Esophagus squamous epithelium (tissue), 5 donors: ENCODE measurements at regions not wholly inside any gene's neighbourhood (a gene's known extent, or its start where the extent isn't known, plus 50 kb on each side); places are given as distances from the start of the nearest gene placed in this dataset.

Experiments used
- DNase-seq: peaks from one replicate; lab custom pipeline; 2025; lab: John Stamatoyannopoulos, UW
- H3K27ac ChIP-seq, 4 donors: fragments of 200-600 bp; sonication (generic); one replicate each; pipeline ENCODE4 v1.5.1; 2016 to 2019; ENCODE audit warnings: mild to moderate bottlenecking in 1 of 4
- H3K27me3 ChIP-seq, 4 donors: fragments of 200-600 bp; sonication (generic); 1 replicate in 3 of 4; 2 replicates in 1 of 4; pipeline versions ENCODE4 v1.5.1 to v1.6.0; 2017 to 2021; ENCODE audit warnings: antibody characterized with exemption in 1 of 4
- H3K36me3 ChIP-seq, 3 donors: fragments of 200-600 bp; sonication (generic); one replicate each; pipeline ENCODE4 v1.5.1; 2016 to 2019
- H3K4me1 ChIP-seq, 3 donors: fragments of 200-600 bp; sonication (generic); one replicate each; pipeline ENCODE4 v1.5.1; 2017 to 2019
- H3K4me3 ChIP-seq, 4 donors: fragments of 200-600 bp; sonication (generic); 1 replicate in 3 of 4; 2 replicates in 1 of 4; pipeline ENCODE4 v1.5.1; 2016 to 2019; ENCODE audit warnings: mild to moderate bottlenecking in 2 of 4, moderate library complexity in 1 of 4
- H3K9me3 ChIP-seq, 3 donors: fragments of 200-600 bp; sonication (generic); one replicate each; pipeline ENCODE4 v1.5.1; 2016 to 2019
- POLR2A ChIP-seq, 4 donors: fragments of 450-650 bp; IDR thresholded peaks; one replicate each; pipeline ENCODE4 v1.6.1; 2017; ENCODE audit warnings: antibody characterized with exemption in 4 of 4, mild to moderate bottlenecking in 4 of 4, moderate library complexity in 3 of 4
- WGBS, 2 donors: methylation state at CpG; one replicate each; pipeline ENCODE4 v1.1.5; 2018; 5-methylcytosine and 5-hydroxymethylcytosine counted together
- intact Hi-C: fragments of 100-400 bp; cut with DNase I; formaldehyde crosslinking; loops from one replicate; pipeline ENCODE4 v1.15.0; 2022
- TF ChIP-seq, protein P1 (sequence below), 6 experiments: fragments of 450-650 bp in 4 of 6; fragments of 200-600 bp in 2 of 6; sonication (generic) in 2 of 6; IDR thresholded peaks; one replicate each; pipeline ENCODE4 v1.5.1; 2016 to 2019; ENCODE audit warnings: antibody characterized with exemption in 6 of 6, mild to moderate bottlenecking in 4 of 6, moderate library complexity in 4 of 6
- donor health status: DM: yes; HTN: yes; CAD: no.

DNA sequence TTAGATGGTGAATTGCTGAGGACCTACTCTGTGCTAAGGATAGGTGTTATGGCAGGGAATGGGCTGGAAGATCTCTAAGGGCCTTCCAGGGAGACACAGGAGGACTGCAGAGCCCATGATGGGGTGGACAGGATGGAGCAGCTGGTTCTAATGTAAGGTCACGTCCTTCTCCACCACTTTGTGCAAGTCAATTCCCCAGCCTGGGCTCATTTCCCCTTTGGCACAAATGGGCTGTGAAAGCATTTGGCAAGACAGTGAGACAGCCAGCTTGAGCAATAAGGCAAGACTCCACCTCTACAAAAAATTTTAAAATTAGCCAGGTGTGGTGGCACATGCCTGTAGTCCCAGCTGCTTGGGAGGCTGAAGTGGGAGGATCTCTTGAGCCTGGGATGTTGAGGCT, 81.4 kb upstream of the THY1 start:
- WGBS, 2 donors = 50 to 67% methylated on average over 1 of the region's 1 CpG
- H3K27me3 ChIP-seq = peaks cover 0 to 14% (median 0%) of the 10 kb centered on the region in 4 donors
- intact Hi-C loops = no loop called here

DNA sequence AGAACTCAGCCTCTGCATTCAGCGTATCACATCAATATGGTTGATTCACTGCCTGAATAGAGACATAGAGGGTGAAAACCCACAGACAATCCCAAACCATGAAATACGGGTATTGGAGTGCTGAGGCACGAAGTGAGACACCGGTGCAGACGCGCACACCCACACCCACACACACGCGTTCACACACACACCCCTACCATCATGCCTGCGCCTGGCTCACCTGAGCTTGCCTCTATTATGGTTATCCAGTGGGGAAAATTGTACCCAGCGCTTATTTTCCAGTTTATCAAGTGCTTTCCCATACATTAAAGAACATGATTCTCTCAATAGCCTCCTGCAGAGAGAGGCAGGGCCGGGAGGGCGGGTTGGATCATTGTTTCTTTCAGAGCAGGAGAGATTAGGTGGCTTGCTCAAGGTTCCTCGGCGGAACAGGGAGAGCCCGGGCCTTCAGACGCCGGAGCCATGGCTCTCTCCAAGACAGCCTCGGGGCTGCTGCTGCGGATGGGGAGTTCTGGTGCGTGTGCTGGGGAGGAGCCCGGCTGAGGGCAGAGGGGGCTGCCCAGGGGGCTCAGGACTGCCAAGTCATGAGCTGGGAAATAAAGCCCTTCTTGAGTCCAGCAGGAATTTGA, 78.9 kb upstream of the THY1 start:
- no peaks in the 10 kb centered on the region for H3K36me3 ChIP-seq
- DNase-seq = no peak
- H3K4me1 ChIP-seq = peaks cover 0 to 5% (median 0%) of the 10 kb centered on the region in 3 donors
- H3K27me3 ChIP-seq = peaks cover 0 to 38% (median 0%) of the 10 kb centered on the region in 4 donors
- H3K9me3 ChIP-seq = no peaks in the 10 kb centered on the region
- WGBS, 2 donors = 60 to 75% methylated on average over 11 to 12 of the region's 21 CpGs
- H3K4me3 ChIP-seq = no peak overlapping the region
- no peak for TF ChIP-seq POLR2A (IDR thresholded peaks at IDR 0.05)
- TF ChIP-seq, protein P1, sequence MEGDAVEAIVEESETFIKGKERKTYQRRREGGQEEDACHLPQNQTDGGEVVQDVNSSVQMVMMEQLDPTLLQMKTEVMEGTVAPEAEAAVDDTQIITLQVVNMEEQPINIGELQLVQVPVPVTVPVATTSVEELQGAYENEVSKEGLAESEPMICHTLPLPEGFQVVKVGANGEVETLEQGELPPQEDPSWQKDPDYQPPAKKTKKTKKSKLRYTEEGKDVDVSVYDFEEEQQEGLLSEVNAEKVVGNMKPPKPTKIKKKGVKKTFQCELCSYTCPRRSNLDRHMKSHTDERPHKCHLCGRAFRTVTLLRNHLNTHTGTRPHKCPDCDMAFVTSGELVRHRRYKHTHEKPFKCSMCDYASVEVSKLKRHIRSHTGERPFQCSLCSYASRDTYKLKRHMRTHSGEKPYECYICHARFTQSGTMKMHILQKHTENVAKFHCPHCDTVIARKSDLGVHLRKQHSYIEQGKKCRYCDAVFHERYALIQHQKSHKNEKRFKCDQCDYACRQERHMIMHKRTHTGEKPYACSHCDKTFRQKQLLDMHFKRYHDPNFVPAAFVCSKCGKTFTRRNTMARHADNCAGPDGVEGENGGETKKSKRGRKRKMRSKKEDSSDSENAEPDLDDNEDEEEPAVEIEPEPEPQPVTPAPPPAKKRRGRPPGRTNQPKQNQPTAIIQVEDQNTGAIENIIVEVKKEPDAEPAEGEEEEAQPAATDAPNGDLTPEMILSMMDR (IDR thresholded peaks at IDR 0.05) = no peak
- intact Hi-C loops = no loop called here
- no peak overlapping the region for H3K27ac ChIP-seq

More for the DNA sequence above, 81.4 kb upstream of the THY1 start:
- Histone ChIP-seq H3K36me3 (no peaks in the 10 kb centered on the region), H3K4me1 (peaks cover 0 to 5% (median 0%) of the 10 kb centered on the region in 3 donors), H3K9me3 (no peaks in the 10 kb centered on the region), H3K27ac (no peak overlapping the region), H3K4me3 (no peak overlapping the region)
- DNase-seq = no peak
- no peak for TF ChIP-seq POLR2A (IDR thresholded peaks at IDR 0.05)
- TF ChIP-seq, protein P1 (IDR thresholded peaks at IDR 0.05) = no peak

GRCh38 chr11:119497717-119498116, 74.7 kb upstream of the THY1 start:
- no peak overlapping the region for H3K27ac ChIP-seq
- peaks cover 0 to 5% (median 0%) of the 10 kb centered on the region in 3 donors for H3K4me1 ChIP-seq
- 80 to 86% methylated on average over 2 to 3 of the region's 8 CpGs for WGBS, 2 donors
- H3K27me3 ChIP-seq = peaks cover 0 to 47% (median 0%) of the 10 kb centered on the region in 4 donors
- H3K36me3 ChIP-seq = no peaks in the 10 kb centered on the region
- intact Hi-C loops = loop anchor here (10.0 kb wide), 1 partner anchor 137 kb away; no protein-coding TSS in a partner anchor
- DNase-seq = no peak
- H3K9me3 ChIP-seq = no peaks in the 10 kb centered on the region
- TF ChIP-seq, protein P1 (IDR thresholded peaks at IDR 0.05) = no peak
- TF ChIP-seq POLR2A (IDR thresholded peaks at IDR 0.05) = no peak
- H3K4me3 ChIP-seq = no peak overlapping the region

DNA sequence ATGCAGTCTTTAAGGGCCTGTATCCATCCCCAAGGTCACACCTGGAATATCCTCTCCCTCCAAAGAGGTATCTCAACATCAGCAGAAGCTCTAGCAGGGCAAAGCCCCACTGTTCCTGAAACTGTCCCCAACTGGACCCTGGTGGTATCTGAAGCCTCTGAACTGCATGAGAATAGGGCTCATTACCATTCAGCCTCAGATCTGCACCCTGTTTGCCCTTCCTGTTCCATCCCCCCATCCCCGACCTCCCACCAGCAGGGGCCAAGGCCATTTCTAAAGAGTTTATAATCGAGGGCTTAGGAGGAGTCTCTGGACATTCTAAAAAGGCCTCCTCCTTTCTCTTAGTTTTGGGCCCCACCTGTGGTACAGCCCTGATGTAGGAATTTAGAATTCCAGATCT, 74.0 kb upstream of the THY1 start:
- DNase-seq = no peak
- intact Hi-C loops = loop anchor here (10.0 kb wide), 1 partner anchor 138 kb away; no protein-coding TSS in a partner anchor
- H3K27me3 ChIP-seq = peaks cover 0 to 43% (median 0%) of the 10 kb centered on the region in 4 donors
- 10 to 31% methylated on average over 2 of the region's 2 CpGs for WGBS, 2 donors
- peaks cover 0 to under 1% (median 0%) of the 10 kb centered on the region in 3 donors for H3K4me1 ChIP-seq
- H3K27ac ChIP-seq = no peak overlapping the region
- H3K4me3 ChIP-seq = no peak overlapping the region
- no peaks in the 10 kb centered on the region for H3K9me3 ChIP-seq
- no peak for TF ChIP-seq POLR2A (IDR thresholded peaks at IDR 0.05)
- TF ChIP-seq, protein P1 (IDR thresholded peaks at IDR 0.05) = no peak
- H3K36me3 ChIP-seq = no peaks in the 10 kb centered on the region

DNA sequence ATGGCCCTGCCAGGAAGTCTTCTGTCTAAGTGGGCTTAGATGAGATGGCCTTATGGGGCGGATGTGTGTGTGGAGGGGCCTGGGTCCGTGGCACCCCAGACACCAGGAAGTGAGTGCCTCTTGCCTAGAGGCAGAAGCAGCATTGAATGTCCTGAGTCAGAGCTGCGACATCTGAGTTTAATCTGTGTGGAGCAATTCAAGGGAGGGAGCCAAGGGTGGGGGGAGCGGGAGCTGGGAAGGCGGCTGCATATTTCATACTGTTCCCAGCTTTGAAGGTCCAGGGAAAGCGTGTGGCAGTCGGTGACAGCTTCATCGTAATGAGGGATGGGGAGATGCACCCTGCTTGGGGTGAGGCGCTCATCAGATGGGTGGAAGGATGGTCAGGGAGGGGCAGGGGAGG, 73.5 kb upstream of the THY1 start:
- Histone ChIP-seq H3K27me3 (peaks cover 0 to 42% (median 0%) of the 10 kb centered on the region in 4 donors), H3K36me3 (no peaks in the 10 kb centered on the region), H3K4me1 (no peaks in the 10 kb centered on the region), H3K9me3 (no peaks in the 10 kb centered on the region), H3K27ac (no peak overlapping the region), H3K4me3 (no peak overlapping the region)
- DNase-seq = no peak
- WGBS, 2 donors = 53 to 74% methylated on average over 7 to 8 of the region's 9 CpGs
- TF ChIP-seq, protein P1 (IDR thresholded peaks at IDR 0.05) = no peak
- no peak for TF ChIP-seq POLR2A (IDR thresholded peaks at IDR 0.05)
- intact Hi-C loops = loop anchor here (10.0 kb wide), 1 partner anchor 138 kb away; no protein-coding TSS in a partner anchor
